ENCODE measurements at regions not wholly inside any gene's neighbourhood (a gene's known extent, or its start where the extent isn't known, plus 50 kb on each side); places are given as distances from the start of the nearest gene placed in this dataset.

DNA sequence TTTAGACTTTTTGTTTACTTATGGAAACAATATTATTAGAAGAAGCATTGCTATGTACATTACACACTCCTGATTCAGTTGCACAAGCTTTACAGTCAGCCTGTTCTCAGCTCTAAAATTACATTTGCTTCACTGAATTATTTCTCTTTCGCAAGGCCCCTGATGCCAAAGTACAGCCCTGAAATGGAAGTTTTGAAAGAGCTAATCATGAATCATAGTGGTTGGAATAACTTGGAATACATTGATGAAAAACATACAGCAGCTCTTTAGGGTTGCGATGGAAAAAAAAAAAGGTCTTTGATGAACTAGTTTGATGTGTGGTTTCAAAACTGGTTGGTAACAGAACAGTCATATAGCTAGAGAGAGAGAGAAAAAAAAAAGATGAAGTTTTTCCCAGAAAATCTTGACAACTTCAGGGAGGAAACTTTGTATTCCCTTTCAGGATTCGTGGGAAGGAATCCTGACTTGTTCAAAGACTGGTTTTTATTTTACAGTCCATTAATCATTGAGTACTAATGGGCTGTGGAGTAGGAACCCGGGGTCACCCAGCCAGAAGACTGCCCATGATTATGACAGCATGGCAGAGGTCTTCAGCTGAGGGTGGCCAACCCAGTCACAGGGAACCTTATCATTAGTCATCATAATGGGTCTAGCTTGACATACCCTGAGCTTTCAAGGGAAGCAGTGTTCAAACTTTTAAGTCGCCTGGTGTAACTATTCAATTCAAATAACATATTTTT is 460.1 kb downstream of the NAV3 start:
- in situ Hi-C loops (cut with MboI; ENCODE audit: low sequenced_read_pairs), result no loop called here
- peaks cover 8% of the 10 kb centered on the region for H3K4me1 ChIP-seq (ENCODE audit: control insufficient read depth, insufficient read depth, low read length)
- peak overlapping the region; percentile 81; the same call in 1 of the 2 replicates for H3K14ac ChIP-seq (replicated peaks; ENCODE audit: low read depth, low read length)
- no TSS peak for BruUV-seq (replicated peaks)
- peak overlapping the region; percentile 78 for H3K27ac ChIP-seq (ENCODE audit: insufficient read depth, low read length)
- H3K4ac ChIP-seq (ENCODE audit: low read depth, low read length), result peak overlapping the region; percentile 84
- H3K27me3 ChIP-seq (ENCODE audit: control insufficient read depth, insufficient read depth, low read length), result no peaks in the 10 kb centered on the region
- DNase-seq (peak; percentile 84), ATAC-seq (ENCODE audit: low read depth) (peak; percentile 90)
- peak overlapping the region; percentile 61 for H2AK5ac ChIP-seq (ENCODE audit: low read depth, low read length)
- H3K9me1 ChIP-seq (ENCODE audit: insufficient read depth, low read length), result peaks cover 6% of the 10 kb centered on the region
- no peaks in the 10 kb centered on the region for H4K20me1 ChIP-seq (ENCODE audit: insufficient read depth, low read length)
- H4K91ac ChIP-seq (ENCODE audit: insufficient read depth, low read depth, low read length), result peak overlapping the region; percentile 86
- no CpG with 5 or more reads among the region's 5 CpGs for WGBS, 2 experiments (ENCODE audit: extremely low coverage in 2 of 2, insufficient read length in 1 of 2)
- peak overlapping the region; percentile 97 for H2BK5ac ChIP-seq (ENCODE audit: low read depth, low read length, poor library complexity, severe bottlenecking)
- H2BK120ac ChIP-seq (ENCODE audit: low read depth, low read length), result peak overlapping the region; percentile 95
- H3K23ac ChIP-seq (ENCODE audit: low read depth, low read length), result peak overlapping the region; percentile 58; the same call in 1 of the 2 replicates
- H2AFZ ChIP-seq (replicated peaks; ENCODE audit: low read length, poor library complexity), result peak overlapping the region; percentile 86
- no peak overlapping the region for H3K4me3 ChIP-seq (ENCODE audit: insufficient read depth, low read depth, low read length)
- H4K8ac ChIP-seq (ENCODE audit: low read depth in 2 of 2, low read length in 2 of 2), result peak overlapping the region; percentile 33 to 75; a peak in 3 of 4 replicates
- peak overlapping the region; percentile 69 for H3K18ac ChIP-seq (ENCODE audit: low read depth, low read length)
- TF ChIP-seq FOS (IDR thresholded peaks at IDR 0.05; ENCODE audit: low read depth, low read length) (peak; percentile 41; the same call in 1 of the 2 replicates), POLR2A (IDR thresholded peaks at IDR 0.05; ENCODE audit: low read depth, low read length) (no peak), CEBPB (IDR thresholded peaks at IDR 0.05; ENCODE audit: low read depth, low read length) (peak; percentile 95)
- POLR2A ChIA-PET (ENCODE audit: unreplicated experiment), result interaction anchor here (0.7 kb wide), 1 partner anchor 516 kb away, joined by 5 read pairs; no protein-coding TSS in a partner anchor
- H3K36me3 ChIP-seq (ENCODE audit: control insufficient read depth, insufficient read depth, low read length), result no peaks in the 10 kb centered on the region
- H2BK15ac ChIP-seq (ENCODE audit: low read depth, low read length), result peak overlapping the region; percentile 53; the same call in 1 of the 3 replicates
- dilution Hi-C loops (cut with HindIII; ENCODE audit: low sequenced_read_pairs, unreplicated experiment), result no loop called here
- no peaks in the 10 kb centered on the region for H3K9me3 ChIP-seq (ENCODE audit: control insufficient read depth, insufficient read depth, low read length)
- H2AK9ac ChIP-seq (replicated peaks; ENCODE audit: low read depth, low read length, poor library complexity), result no peak overlapping the region
- peak overlapping the region; percentile 50 for H3K4me2 ChIP-seq (ENCODE audit: low read depth, low read length)
- H4K5ac ChIP-seq (ENCODE audit: low read depth, low read length), result peak overlapping the region; percentile 31
- H3K79me1 ChIP-seq (ENCODE audit: low read depth in 1 of 2, low read length in 2 of 2), result no peaks in the 10 kb centered on the region
- intact Hi-C loops (cut with micrococcal nuclease), result no loop called here
- peak overlapping the region; percentile 76 for H3K56ac ChIP-seq (ENCODE audit: extremely low read depth, insufficient read depth, low read length)
- CTCF ChIA-PET, result interaction anchor here (0.9 kb wide), 1 partner anchor 63 kb away, joined by 4 read pairs; no protein-coding TSS in a partner anchor
- H2BK20ac ChIP-seq (ENCODE audit: low read depth, low read length), result peak overlapping the region; percentile 86
- no peak overlapping the region for H3K9ac ChIP-seq (ENCODE audit: low read depth, low read length)
